ENCODE measurements at regions not wholly inside any gene's neighbourhood (a gene's known extent, or its start where the extent isn't known, plus 50 kb on each side); places are given as distances from the start of the nearest gene placed in this dataset. TPM values are rescaled to one million over a fixed set of nuclear protein-coding genes. Genes with fewer than 3 reads are reported as not detected.

DNA sequence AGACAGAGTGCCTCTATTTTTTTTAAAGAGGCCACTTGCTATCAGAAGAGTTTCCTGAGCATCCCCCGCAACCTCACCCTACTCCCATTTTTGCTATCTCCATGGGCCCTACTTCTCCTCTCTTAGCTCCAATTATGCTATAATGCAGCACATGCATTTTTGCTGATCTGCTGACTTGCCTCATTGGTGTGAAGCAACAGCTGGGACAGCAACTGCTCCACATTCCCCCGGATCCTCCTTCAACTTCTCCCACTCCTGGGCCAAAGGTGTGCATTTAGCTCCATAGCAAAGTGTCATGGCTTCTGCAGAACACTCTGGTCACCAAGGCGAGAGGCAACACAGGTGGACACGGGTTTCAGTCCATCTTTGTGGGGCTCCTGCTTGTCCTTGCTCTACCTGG lies 56.7 kb upstream of the USP29 start:
- DNase-seq = no peak
- Histone ChIP-seq H3K36me3 (no peaks in the 10 kb centered on the region), H3K27ac (no peak overlapping the region), H3K9me3 (no peaks in the 10 kb centered on the region), H3K4me3 (replicated peaks in 1 of 3) (no peak overlapping the region), H3K4me1 (no peaks in the 10 kb centered on the region), H3K27me3 (no peaks in the 10 kb centered on the region)
- WGBS, 2 donors = 90 to 93% methylated on average over 4 of the region's 4 CpGs
- intact Hi-C loops (cut with DNase I) = no loop called here
- no peak for TF ChIP-seq POLR2A (IDR thresholded peaks at IDR 0.05)
- TF ChIP-seq, protein P1, sequence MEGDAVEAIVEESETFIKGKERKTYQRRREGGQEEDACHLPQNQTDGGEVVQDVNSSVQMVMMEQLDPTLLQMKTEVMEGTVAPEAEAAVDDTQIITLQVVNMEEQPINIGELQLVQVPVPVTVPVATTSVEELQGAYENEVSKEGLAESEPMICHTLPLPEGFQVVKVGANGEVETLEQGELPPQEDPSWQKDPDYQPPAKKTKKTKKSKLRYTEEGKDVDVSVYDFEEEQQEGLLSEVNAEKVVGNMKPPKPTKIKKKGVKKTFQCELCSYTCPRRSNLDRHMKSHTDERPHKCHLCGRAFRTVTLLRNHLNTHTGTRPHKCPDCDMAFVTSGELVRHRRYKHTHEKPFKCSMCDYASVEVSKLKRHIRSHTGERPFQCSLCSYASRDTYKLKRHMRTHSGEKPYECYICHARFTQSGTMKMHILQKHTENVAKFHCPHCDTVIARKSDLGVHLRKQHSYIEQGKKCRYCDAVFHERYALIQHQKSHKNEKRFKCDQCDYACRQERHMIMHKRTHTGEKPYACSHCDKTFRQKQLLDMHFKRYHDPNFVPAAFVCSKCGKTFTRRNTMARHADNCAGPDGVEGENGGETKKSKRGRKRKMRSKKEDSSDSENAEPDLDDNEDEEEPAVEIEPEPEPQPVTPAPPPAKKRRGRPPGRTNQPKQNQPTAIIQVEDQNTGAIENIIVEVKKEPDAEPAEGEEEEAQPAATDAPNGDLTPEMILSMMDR (IDR thresholded peaks at IDR 0.05) = no peak

DNA sequence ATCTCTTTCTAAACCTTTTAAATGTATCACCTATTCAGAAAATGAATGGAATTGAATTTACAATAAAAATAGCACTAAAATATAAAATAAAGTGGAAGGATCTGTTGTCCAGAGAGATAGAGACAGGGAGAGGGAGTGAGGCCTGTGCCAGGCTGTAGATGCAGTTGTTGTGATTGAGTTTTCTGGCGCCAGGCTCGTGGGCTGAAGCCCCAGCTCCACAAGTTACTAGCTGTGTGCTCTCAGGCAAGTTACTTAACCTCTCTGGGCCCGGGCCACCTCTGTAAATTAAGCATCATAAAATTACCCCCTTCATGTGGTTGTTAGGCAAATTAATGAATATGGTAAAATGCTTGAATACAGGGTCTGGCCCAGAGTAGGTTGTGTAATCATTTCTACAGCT lies 52.3 kb upstream of the USP29 start:
- TF ChIP-seq, protein P1 (IDR thresholded peaks at IDR 0.05) = no peak
- TF ChIP-seq POLR2A (IDR thresholded peaks at IDR 0.05) = no peak
- Histone ChIP-seq H3K27me3 (no peaks in the 10 kb centered on the region), H3K27ac (no peak overlapping the region), H3K9me3 (no peaks in the 10 kb centered on the region), H3K4me1 (no peaks in the 10 kb centered on the region), H3K36me3 (no peaks in the 10 kb centered on the region), H3K4me3 (replicated peaks in 1 of 3) (no peak overlapping the region)
- DNase-seq = no peak
- 81 to 82% methylated on average over 3 of the region's 3 CpGs for WGBS, 2 donors
- intact Hi-C loops (cut with DNase I) = no loop called here

DNA sequence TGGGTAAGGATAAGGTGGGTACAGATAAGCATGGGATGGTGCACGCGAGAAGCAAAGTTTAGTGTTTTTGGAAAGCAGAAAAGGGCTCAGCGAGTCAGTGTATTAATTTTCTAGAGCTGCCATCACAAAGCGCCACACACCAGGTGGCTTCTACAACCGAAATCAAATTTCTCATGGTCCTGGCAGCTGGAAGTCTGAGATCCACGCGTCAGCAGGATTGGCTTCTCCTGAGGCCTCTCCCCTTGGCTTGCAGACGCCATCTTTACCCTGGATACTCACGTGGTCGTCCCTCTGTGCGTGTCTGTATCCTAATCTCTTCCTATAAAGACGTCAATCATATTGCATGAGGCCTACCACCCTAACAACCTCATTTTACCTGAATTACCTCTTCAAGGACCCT lies 51.5 kb upstream of the USP29 start:
- DNase-seq = no peak
- no peak overlapping the region for H3K27ac ChIP-seq
- H3K4me3 ChIP-seq (replicated peaks in 1 of 3) = no peak overlapping the region
- intact Hi-C loops (cut with DNase I) = no loop called here
- H3K36me3 ChIP-seq = no peaks in the 10 kb centered on the region
- TF ChIP-seq, protein P1 (IDR thresholded peaks at IDR 0.05) = no peak
- no peak for TF ChIP-seq POLR2A (IDR thresholded peaks at IDR 0.05)
- no peaks in the 10 kb centered on the region for H3K4me1 ChIP-seq
- no peaks in the 10 kb centered on the region for H3K9me3 ChIP-seq
- WGBS, 2 donors = 85 to 88% methylated on average over 12 of the region's 12 CpGs
- no peaks in the 10 kb centered on the region for H3K27me3 ChIP-seq

DNA sequence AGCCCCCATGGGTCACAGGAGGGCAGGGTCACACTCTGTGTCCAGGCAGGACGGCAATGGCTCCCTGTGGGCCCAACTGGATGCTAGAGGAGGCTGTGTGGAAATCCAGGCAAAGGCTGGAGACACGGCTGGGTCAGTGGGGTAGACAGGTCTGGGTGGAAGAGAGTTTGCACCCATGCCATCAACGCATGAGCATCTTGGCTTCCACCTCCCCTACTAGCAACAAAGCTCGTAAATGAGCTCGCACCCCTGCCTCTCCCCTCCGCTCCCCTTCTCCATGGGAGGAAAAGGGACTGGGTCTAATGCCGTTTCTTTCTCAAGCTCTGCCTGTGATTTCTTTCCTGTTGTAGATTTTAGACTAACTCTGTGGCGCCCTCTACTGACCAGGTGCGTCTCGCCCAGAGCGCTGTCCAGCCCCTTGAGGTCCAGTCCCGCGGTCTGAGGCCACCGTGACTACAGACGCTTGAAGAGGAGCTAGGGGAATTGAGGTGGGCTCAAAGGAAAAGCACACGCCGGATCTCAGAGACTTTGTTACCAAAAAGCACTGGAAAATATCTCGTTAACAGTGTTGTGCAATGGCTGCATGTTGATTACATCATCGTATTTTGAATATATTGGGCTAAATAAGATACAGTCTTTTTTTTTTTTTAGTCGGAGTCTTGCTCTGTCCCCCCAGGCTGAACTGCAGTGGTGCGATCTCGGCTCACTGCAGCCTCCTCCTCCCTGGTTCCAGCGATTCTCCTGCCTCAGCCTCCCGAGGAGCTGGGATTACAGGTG lies 50.7 kb upstream of the USP29 start:
- no peak for TF ChIP-seq POLR2A (IDR thresholded peaks at IDR 0.05)
- TF ChIP-seq, protein P1 (IDR thresholded peaks at IDR 0.05) = peak; percentile 9 to 52 (median 35)
- H3K27ac ChIP-seq = no peak overlapping the region
- no peaks in the 10 kb centered on the region for H3K4me1 ChIP-seq
- H3K4me3 ChIP-seq (replicated peaks in 1 of 3) = no peak overlapping the region
- intact Hi-C loops (cut with DNase I) = no loop called here
- 31 to 35% methylated on average over 24 of the region's 24 CpGs for WGBS, 2 donors
- no peaks in the 10 kb centered on the region for H3K36me3 ChIP-seq
- DNase-seq = peak; percentile 44 to 56
- H3K9me3 ChIP-seq = no peaks in the 10 kb centered on the region
- H3K27me3 ChIP-seq = no peaks in the 10 kb centered on the region

Small RNA genes in the stretch of these regions (small RNA-seq; reads per million reads assigned to genes)
- not detected for gene AC044792.1

All from thyroid gland (tissue), 4 donors.